Stimulated activated CD8-positive, alpha-beta memory T cell treated with anti-CD3 and anti-CD28 coated beads, Interleukin-15, amount 100 ng/mL, for 48 hours (primary cell): ENCODE measurements at regions not wholly inside any gene's neighbourhood (a gene's known extent, or its start where the extent isn't known, plus 50 kb on each side); places are given as distances from the start of the nearest gene placed in this dataset.
"Not testable (repeated sequence)": the region's sequence is repeated elsewhere in the genome, so short reads cannot be mapped to it uniquely, and the experiment has no call there.

Source experiments
- DNase-seq, 2 donors: peaks; one replicate each; pipeline ENCODE4 v3.0.0-alpha.2; 2020; ENCODE audit warnings: low read depth in 2 of 2

GRCh38 chr2:242047963-242048362 is 178.4 kb downstream of the RTP5 start:
- DNase-seq: no peak

GRCh38 chr2:242048479-242048878 is 178.9 kb downstream of the RTP5 start:
- DNase-seq: no peak

DNA sequence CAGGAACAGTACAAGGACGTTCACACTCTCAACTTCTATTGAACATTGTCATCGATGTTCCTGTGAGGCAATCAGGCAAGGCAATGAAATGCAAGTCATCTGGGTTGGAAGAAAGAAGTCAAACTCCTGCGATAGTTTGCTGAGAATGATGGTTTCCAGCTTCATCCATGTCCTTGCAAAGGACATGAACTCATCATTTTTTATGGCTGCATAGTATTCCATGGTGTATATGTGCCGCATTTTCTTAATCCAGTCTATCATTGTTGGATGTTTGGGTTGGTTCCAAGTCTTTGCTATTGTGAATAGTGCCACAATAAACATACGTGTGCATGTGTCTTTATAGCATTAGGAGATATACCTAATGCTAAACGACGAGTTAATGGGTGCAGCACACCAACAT is 180.0 kb downstream of the RTP5 start:
- not testable (repeated sequence) for DNase-seq

GRCh38 chr2:242051463-242051862 is 181.9 kb downstream of the RTP5 start:
- DNase-seq: no peak

- DNase-seq: no peak
Observed at GRCh38 chr2:242052421-242052820, 182.9 kb downstream of the RTP5 start.

- DNase-seq: no peak
Observed at GRCh38 chr2:242053921-242054320, 184.4 kb downstream of the RTP5 start.

DNA sequence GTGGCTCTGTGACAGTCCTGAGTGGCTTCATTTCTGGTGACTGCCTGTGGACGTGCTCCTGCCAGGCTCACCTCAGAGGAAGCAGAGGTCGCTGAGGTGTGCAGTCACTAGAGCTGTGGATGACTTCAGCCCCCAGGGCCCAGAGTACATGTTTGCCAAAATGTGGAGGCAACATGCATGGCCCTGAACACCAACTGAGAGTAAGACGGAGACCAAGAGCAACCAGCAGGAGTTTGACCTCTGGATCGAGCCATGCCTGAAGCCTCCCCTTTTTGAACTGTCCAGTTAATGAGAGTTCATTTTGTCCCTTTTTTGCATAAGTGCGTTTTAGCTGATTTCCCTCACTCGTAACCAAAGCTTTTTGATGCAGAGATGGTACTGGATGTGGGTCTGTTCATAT is 184.9 kb downstream of the RTP5 start:
- no peak for DNase-seq

DNA sequence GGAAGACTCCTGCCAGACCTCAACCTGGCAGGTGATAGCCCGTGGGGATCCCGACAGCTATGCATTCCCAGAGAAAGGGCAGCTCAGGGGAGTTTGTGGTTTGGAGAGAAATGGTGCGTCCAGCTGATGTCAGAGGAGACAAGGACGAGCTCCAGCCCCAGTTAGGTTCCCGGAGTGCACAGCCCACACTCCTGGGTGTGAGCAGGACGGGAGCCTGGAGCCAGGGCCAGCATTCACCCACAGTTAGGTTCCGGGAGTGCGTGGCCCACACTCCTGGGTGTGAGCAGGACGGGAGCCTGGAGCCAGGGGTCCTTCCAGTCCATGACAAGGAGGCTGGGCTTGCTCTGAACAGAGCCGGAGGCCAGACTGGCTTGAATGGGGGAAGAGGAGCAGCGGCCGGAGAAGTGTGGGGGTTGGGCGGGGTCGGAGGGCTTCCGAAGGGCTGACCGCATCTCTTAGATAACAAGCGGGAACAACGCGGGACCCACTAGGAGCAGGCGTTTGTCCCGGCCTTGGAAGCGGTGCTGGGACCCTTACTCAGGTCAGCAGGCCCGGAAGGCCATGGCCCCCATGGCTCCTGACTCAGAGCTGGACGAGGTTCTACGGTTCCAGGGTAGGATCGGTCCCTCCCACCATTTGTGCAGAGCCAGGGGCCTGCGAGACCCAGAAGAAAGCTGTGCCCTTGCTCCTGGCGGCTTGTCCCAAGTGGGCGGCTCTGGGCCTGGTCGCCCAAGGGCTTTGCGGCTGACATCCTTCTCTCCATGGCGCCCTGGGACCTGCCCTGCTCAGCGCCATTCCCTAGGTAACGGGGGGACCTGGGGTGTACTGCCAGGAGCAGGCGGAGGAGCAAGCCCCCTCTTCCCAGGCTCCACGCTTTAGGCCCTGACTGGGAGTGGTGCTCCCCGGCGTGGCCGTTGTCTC is 185.6 kb downstream of the RTP5 start:
- no peak for DNase-seq

DNA sequence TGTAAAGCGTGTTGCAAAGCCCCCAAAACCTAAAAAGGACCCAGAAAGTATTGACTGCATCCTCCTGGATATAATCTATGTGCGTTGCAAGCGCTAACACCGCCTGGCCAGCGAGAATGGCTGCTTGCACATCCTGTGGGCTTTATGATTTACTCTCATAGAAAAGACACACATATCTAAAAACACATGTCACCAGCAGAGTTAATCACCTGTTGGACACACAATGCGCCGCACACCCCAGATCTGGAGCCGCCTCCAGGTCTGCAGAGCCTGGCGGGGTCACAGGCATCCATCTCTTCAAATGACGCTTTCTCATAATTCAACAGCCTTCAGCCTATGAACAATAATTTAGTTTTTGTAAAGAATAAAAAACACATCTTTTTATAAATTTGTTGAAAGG is 186.5 kb downstream of the RTP5 start:
- DNase-seq: no peak

DNA sequence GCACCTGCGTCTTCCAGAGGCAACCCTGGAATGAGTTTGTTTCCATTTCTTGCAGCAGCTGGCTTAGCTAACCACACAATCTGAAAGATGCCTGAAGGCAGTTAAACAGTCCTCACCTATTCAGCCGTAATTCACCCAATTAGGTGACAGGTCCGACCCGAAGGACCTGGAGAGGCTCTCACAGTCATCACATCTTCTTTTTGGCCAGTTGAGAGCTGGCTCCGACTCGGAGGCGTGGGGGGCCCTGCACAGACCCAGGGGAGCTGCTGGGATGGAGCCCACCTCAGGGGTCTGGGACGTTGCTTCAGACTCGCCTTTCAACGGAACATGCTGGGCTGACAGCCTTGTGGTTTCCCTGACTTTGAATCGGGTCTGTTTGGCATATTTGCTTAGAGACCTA is 187.3 kb downstream of the RTP5 start:
- no peak for DNase-seq

- no peak for DNase-seq
Observed at GRCh38 chr2:242057379-242058040, 188.0 kb downstream of the RTP5 start.

- no peak for DNase-seq
Observed at GRCh38 chr2:242058116-242058680, 188.7 kb downstream of the RTP5 start.

- no peak for DNase-seq
Observed at GRCh38 chr2:242059566-242059965, 190.0 kb downstream of the RTP5 start.

- no peak for DNase-seq
Observed at GRCh38 chr2:242060212-242060835, 190.8 kb downstream of the RTP5 start.

DNA sequence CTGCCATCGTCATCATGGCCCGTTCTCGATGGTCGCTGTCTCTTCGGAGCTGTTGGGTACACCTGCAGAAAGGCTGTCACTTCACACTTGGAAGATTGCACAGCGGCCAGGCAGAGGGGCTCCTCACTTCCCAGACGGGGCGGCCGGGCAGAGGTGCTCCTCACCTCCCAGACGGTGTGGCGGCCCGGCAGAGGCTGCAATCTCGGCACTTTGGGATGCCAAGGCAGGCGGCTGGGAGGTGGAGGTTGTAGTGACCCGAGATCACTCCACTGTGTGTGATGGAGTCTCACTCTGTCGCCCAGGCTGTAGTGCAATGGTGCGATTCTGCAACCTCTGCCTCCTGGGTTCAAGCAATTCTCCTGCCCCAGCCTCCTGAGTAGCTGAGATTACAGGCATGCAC is 192.4 kb downstream of the RTP5 start:
- DNase-seq: not testable (repeated sequence)

DNA sequence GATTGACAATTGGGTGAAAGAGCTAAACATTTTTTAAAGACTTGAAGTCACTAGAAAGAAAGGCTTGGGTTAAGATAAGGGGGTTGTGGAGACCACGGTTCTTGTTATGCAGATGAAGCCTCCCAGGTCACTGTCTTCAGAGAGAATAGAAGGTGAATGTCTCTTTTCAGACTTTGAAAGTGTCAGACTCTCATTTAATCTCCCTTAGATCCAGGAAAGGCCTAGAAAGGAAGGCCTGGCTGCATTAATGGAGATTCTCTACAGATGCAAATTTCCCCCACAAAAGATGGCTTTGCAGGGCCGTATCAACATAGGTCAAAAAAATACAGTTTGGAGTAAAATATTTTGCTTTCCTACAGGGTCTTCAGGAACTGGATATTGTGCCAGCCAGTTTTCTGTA is 193.9 kb downstream of the RTP5 start:
- DNase-seq: no peak

GRCh38 chr2:242063850-242064249 is 194.3 kb downstream of the RTP5 start:
- no peak for DNase-seq

GRCh38 chr2:242064364-242065250 is 195.1 kb downstream of the RTP5 start:
- no peak for DNase-seq

DNA sequence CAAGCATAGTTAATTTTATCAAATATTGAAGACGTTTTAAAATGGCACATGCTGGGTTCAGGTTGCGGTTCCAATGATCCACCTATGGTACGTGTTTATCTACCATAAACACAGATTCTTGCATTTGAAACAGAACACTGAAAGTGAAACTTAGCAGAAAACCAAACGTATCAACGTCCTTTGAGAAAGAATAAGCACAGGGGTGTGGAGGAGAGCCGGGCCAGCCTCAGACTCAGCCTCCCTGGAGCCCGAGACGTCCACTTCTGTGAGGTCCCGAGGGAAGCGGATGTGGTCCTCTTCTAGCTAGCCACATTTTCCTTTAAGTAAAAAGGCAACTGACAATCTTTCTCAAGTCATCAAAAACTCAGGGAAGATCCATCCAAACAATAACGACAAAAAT is 195.9 kb downstream of the RTP5 start:
- DNase-seq: no peak

GRCh38 chr2:242069018-242069417 is 199.5 kb downstream of the RTP5 start:
- no peak for DNase-seq

- DNase-seq: not testable (repeated sequence)
Observed at GRCh38 chr2:242069938-242070395, 200.4 kb downstream of the RTP5 start.
